ENCODE measurements at regions not wholly inside any gene's neighbourhood (a gene's known extent, or its start where the extent isn't known, plus 50 kb on each side); places are given as distances from the start of the nearest gene placed in this dataset.

DNA sequence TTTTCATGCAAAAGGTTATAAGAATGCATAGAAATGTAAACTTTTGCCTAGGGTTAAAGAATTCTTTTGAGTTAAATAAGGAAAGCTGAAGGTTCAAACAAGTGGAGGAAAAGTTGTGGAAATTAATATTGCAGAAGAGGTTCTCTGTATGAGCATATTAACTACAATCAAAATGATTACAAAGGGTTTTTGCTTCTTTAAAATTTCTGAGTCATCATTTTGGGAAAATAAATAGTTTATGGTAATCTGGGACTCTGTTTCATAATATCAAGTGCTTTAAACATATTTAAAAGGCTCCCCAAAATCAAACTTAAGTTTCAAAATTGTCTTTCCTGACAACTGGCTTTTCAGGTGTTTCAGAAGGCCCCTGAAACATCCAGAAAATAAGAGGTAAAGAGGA is 415.7 kb downstream of the ZNF804A start:
- TF ChIP-seq, protein P1, sequence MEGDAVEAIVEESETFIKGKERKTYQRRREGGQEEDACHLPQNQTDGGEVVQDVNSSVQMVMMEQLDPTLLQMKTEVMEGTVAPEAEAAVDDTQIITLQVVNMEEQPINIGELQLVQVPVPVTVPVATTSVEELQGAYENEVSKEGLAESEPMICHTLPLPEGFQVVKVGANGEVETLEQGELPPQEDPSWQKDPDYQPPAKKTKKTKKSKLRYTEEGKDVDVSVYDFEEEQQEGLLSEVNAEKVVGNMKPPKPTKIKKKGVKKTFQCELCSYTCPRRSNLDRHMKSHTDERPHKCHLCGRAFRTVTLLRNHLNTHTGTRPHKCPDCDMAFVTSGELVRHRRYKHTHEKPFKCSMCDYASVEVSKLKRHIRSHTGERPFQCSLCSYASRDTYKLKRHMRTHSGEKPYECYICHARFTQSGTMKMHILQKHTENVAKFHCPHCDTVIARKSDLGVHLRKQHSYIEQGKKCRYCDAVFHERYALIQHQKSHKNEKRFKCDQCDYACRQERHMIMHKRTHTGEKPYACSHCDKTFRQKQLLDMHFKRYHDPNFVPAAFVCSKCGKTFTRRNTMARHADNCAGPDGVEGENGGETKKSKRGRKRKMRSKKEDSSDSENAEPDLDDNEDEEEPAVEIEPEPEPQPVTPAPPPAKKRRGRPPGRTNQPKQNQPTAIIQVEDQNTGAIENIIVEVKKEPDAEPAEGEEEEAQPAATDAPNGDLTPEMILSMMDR (IDR thresholded peaks at IDR 0.05): no peak
- TF ChIP-seq POLR2AphosphoS5 (IDR thresholded peaks at IDR 0.05): no peak

Data from prostate gland (tissue), 2 donors.